NCI-H345 treated with DMSO at 0.1 percent for 48 hours (cell line): ENCODE measurements at regions not wholly inside any gene's neighbourhood (a gene's known extent, or its start where the extent isn't known, plus 50 kb on each side); places are given as distances from the start of the nearest gene placed in this dataset.

Experiments used
- DNase-seq: peaks from one replicate; lab custom pipeline; 2025; ENCODE audit not compliant: unreplicated experiment; lab: John Stamatoyannopoulos, UW

- DNase-seq, result no peak
Measured at GRCh38 chr9:21561502-21561901, 79.4 kb upstream of the IFNE start.

- DNase-seq, result no peak
Measured at GRCh38 chr9:21564175-21564574, 82.1 kb upstream of the IFNE start.

- no peak for DNase-seq
Measured at GRCh38 chr9:21565155-21565554, 83.0 kb upstream of the IFNE start.

- no peak for DNase-seq
Measured at GRCh38 chr9:21567926-21568325, 85.8 kb upstream of the IFNE start.

GRCh38 chr9:21568484-21568883 is 86.4 kb upstream of the IFNE start:
- DNase-seq, result no peak

GRCh38 chr9:21569721-21570120 is 87.6 kb upstream of the IFNE start:
- no peak for DNase-seq

GRCh38 chr9:21570643-21571275 is 88.6 kb upstream of the IFNE start:
- DNase-seq, result no peak

GRCh38 chr9:21574261-21574660 is 92.1 kb upstream of the IFNE start:
- no peak for DNase-seq

GRCh38 chr9:21576331-21577189 is 94.4 kb upstream of the IFNE start:
- DNase-seq, result no peak

GRCh38 chr9:21579247-21579671 is 97.1 kb upstream of the IFNE start:
- no peak for DNase-seq

- no peak for DNase-seq
Measured at GRCh38 chr9:21579743-21580142, 97.6 kb upstream of the IFNE start.

GRCh38 chr9:21580636-21581378 is 98.7 kb upstream of the IFNE start:
- no peak for DNase-seq

- no peak for DNase-seq
Measured at GRCh38 chr9:21583628-21584377, 101.7 kb upstream of the IFNE start.

GRCh38 chr9:21584890-21585289 is 102.8 kb upstream of the IFNE start:
- DNase-seq, result no peak

- no peak for DNase-seq
Measured at GRCh38 chr9:21585756-21586752, 103.9 kb upstream of the IFNE start.

- no peak for DNase-seq
Measured at GRCh38 chr9:21589344-21590056, 107.4 kb upstream of the IFNE start.

- no peak for DNase-seq
Measured at GRCh38 chr9:21590058-21590996, 108.2 kb upstream of the IFNE start.
